ENCODE measurements at regions not wholly inside any gene's neighbourhood (a gene's known extent, or its start where the extent isn't known, plus 50 kb on each side); places are given as distances from the start of the nearest gene placed in this dataset.
"Not testable (repeated sequence)": the region's sequence is repeated elsewhere in the genome, so short reads cannot be mapped to it uniquely, and the experiment has no call there.

GRCh38 chr10:8338177-8338766 is 283.8 kb downstream of the GATA3 start:
- no peak for DNase-seq

- no peak for DNase-seq
Observed at GRCh38 chr10:8344756-8345155, 290.3 kb downstream of the GATA3 start.

GRCh38 chr10:8346861-8347260 is 292.4 kb downstream of the GATA3 start:
- DNase-seq = no peak

- not testable (repeated sequence) for DNase-seq
Observed at GRCh38 chr10:8347614-8348013, 293.1 kb downstream of the GATA3 start.

GRCh38 chr10:8349610-8350249 is 295.2 kb downstream of the GATA3 start:
- DNase-seq = no peak

GRCh38 chr10:8350250-8350967 is 295.9 kb downstream of the GATA3 start:
- no peak for DNase-seq

- no peak for DNase-seq
Observed at GRCh38 chr10:8352171-8353075, 297.9 kb downstream of the GATA3 start.

- no peak for DNase-seq
Observed at GRCh38 chr10:8356283-8356682, 301.8 kb downstream of the GATA3 start.

GRCh38 chr10:8359467-8359866 is 305.0 kb downstream of the GATA3 start:
- DNase-seq = no peak

GRCh38 chr10:8360365-8360764 is 305.9 kb downstream of the GATA3 start:
- DNase-seq = no peak

- DNase-seq = no peak
Observed at GRCh38 chr10:8360814-8361509, 306.5 kb downstream of the GATA3 start.

GRCh38 chr10:8361510-8361844 is 307.0 kb downstream of the GATA3 start:
- no peak for DNase-seq

- no peak for DNase-seq
Observed at GRCh38 chr10:8365935-8366911, 311.7 kb downstream of the GATA3 start.

GRCh38 chr10:8367672-8368411 is 313.4 kb downstream of the GATA3 start:
- not testable (repeated sequence) for DNase-seq

GRCh38 chr10:8369666-8370065 is 315.2 kb downstream of the GATA3 start:
- no peak for DNase-seq

GRCh38 chr10:8374334-8374733 is 319.8 kb downstream of the GATA3 start:
- no peak for DNase-seq

GRCh38 chr10:8375137-8375536 is 320.6 kb downstream of the GATA3 start:
- DNase-seq = no peak

- DNase-seq = no peak
Observed at GRCh38 chr10:8378198-8378983, 323.9 kb downstream of the GATA3 start.

All from muscle of arm (tissue), 1 donor.